ENCODE measurements at regions not wholly inside any gene's neighbourhood (a gene's known extent, or its start where the extent isn't known, plus 50 kb on each side); places are given as distances from the start of the nearest gene placed in this dataset.

DNA sequence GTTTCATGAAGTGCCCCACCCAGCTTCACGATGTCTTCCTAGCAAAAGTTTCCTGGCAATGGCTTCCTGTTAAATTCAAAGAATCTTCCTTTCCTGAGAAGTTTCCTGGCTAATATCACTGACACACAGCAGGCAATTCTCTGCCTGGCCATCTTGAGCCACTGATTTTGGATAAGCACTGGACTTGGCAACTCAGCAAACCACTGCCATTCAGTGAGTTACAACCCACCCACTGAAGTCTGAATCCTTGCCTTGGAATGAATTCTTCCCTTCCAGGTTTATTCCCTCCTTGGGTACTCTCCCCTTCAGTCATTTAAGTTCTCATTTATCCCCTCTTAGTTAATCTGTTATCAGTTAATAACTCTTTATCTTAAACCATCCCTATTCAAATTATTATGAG lies 426.0 kb downstream of the MBD2 start:
- 60% methylated on average over 1 of the region's 1 CpG for WGBS (ENCODE audit: insufficient coverage)
- no peaks in the 10 kb centered on the region for H3K36me3 ChIP-seq (ENCODE audit: control insufficient read depth in 2 of 2, extremely low read depth in 1 of 2, insufficient read depth in 1 of 2, low read length in 1 of 2)
- POLR2A ChIA-PET: no interaction called here
- H3K27ac ChIP-seq (ENCODE audit: low read length): no peak overlapping the region
- H3K9me3 ChIP-seq: no peaks in the 10 kb centered on the region
- H3K4me3 ChIP-seq (ENCODE audit: control insufficient read depth in 1 of 2, extremely low read depth in 1 of 2, low read length in 1 of 2): no peak overlapping the region
- no peak overlapping the region for H3K27ac Mint-ChIP-seq
- no peaks in the 10 kb centered on the region for H3K4me1 Mint-ChIP-seq
- CTCF ChIA-PET: no interaction called here
- peaks cover 3 to 17% (median 8%) of the 10 kb centered on the region in 3 donors for H3K9me3 Mint-ChIP-seq
- H3K4me3 Mint-ChIP-seq: no peak overlapping the region
- ATAC-seq (replicated peaks in 1 of 4): no peak
- no peaks in the 10 kb centered on the region for H3K36me3 Mint-ChIP-seq
- no peak for DNase-seq
- H3K27me3 ChIP-seq (replicated peaks in 1 of 2; ENCODE audit: control insufficient read depth in 2 of 2, extremely low read depth in 1 of 2, insufficient read depth in 2 of 2, low read length in 1 of 2): no peaks in the 10 kb centered on the region
- no peaks in the 10 kb centered on the region for H3K27me3 Mint-ChIP-seq
- H3K4me1 ChIP-seq (ENCODE audit: control insufficient read depth in 1 of 2, extremely low read depth in 1 of 2, insufficient read depth in 2 of 2, low read length in 2 of 2): no peaks in the 10 kb centered on the region

GRCh38 chr18:53797998-53798495 lies 426.4 kb downstream of the MBD2 start:
- no peaks in the 10 kb centered on the region for H3K36me3 ChIP-seq (ENCODE audit: control insufficient read depth in 2 of 2, extremely low read depth in 1 of 2, insufficient read depth in 1 of 2, low read length in 1 of 2)
- H3K4me1 ChIP-seq (ENCODE audit: control insufficient read depth in 1 of 2, extremely low read depth in 1 of 2, insufficient read depth in 2 of 2, low read length in 2 of 2): no peaks in the 10 kb centered on the region
- no peaks in the 10 kb centered on the region for H3K36me3 Mint-ChIP-seq
- H3K27me3 ChIP-seq (replicated peaks in 1 of 2; ENCODE audit: control insufficient read depth in 2 of 2, extremely low read depth in 1 of 2, insufficient read depth in 2 of 2, low read length in 1 of 2): no peaks in the 10 kb centered on the region
- POLR2A ChIA-PET: no interaction called here
- CTCF ChIA-PET: no interaction called here
- ATAC-seq (replicated peaks in 1 of 4): no peak
- H3K27ac Mint-ChIP-seq: no peak overlapping the region
- H3K4me3 Mint-ChIP-seq: no peak overlapping the region
- H3K27me3 Mint-ChIP-seq: no peaks in the 10 kb centered on the region
- no peaks in the 10 kb centered on the region for H3K4me1 Mint-ChIP-seq
- WGBS (ENCODE audit: insufficient coverage): no CpG with 5 or more reads among the region's 2 CpGs
- H3K9me3 Mint-ChIP-seq: peaks cover 3 to 13% (median 4%) of the 10 kb centered on the region in 3 donors
- no peak overlapping the region for H3K27ac ChIP-seq (ENCODE audit: low read length)
- no peak overlapping the region for H3K4me3 ChIP-seq (ENCODE audit: control insufficient read depth in 1 of 2, extremely low read depth in 1 of 2, low read length in 1 of 2)
- DNase-seq: no peak
- H3K9me3 ChIP-seq: no peaks in the 10 kb centered on the region

DNA sequence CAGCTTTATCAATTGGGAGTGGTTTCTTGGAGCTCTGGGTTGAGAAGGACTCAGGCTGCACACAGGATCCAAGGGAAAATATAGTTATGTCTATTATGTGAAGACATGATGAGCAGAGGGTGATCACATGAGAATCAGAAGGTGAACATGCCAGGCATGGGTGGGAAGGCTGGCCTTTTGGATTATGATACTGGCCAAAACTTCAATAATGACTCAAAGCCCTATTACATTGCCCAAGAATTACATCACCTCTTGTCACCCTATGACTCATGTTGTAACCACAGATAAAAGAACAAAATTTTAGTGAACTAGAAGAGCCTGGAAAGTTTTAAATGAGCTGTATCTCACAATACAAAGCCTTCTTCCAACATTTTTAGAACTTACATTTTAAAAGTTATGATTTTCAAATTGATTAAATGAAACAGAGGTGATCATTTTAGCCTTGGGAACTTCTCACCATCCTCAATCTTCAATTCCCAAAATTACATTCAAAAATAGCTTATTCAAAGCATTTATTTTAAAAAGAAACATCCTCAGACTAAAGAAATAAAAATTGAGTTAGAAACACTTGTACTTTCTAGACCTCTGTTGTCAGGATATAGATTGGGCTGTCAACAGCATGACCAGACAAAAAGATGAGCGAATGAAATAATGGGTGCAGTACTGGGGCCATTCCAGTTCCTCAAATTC lies 428.3 kb downstream of the MBD2 start:
- ChIA-PET POLR2A (no interaction called here), CTCF (no interaction called here)
- Mint-ChIP-seq H3K4me3 (no peak overlapping the region), H3K27me3 (no peaks in the 10 kb centered on the region), H3K36me3 (no peaks in the 10 kb centered on the region), H3K4me1 (no peaks in the 10 kb centered on the region), H3K27ac (no peak overlapping the region), H3K9me3 (peaks cover 3 to 16% (median 10%) of the 10 kb centered on the region in 3 donors)
- no peaks in the 10 kb centered on the region for H3K27me3 ChIP-seq (replicated peaks in 1 of 2; ENCODE audit: control insufficient read depth in 2 of 2, extremely low read depth in 1 of 2, insufficient read depth in 2 of 2, low read length in 1 of 2)
- H3K4me1 ChIP-seq (ENCODE audit: control insufficient read depth in 1 of 2, extremely low read depth in 1 of 2, insufficient read depth in 2 of 2, low read length in 2 of 2): no peaks in the 10 kb centered on the region
- H3K36me3 ChIP-seq (ENCODE audit: control insufficient read depth in 2 of 2, extremely low read depth in 1 of 2, insufficient read depth in 1 of 2, low read length in 1 of 2): no peaks in the 10 kb centered on the region
- no peak overlapping the region for H3K27ac ChIP-seq (ENCODE audit: low read length)
- WGBS (ENCODE audit: insufficient coverage): no CpG with 5 or more reads among the region's 1 CpG
- DNase-seq: no peak
- ATAC-seq (replicated peaks in 1 of 4): no peak
- H3K9me3 ChIP-seq: no peaks in the 10 kb centered on the region
- no peak overlapping the region for H3K4me3 ChIP-seq (ENCODE audit: control insufficient read depth in 1 of 2, extremely low read depth in 1 of 2, low read length in 1 of 2)

GRCh38 chr18:53795610-53796009 lies 428.9 kb downstream of the MBD2 start:
- Histone ChIP-seq H3K27ac (ENCODE audit: low read length) (no peak overlapping the region), H3K36me3 (ENCODE audit: control insufficient read depth in 2 of 2, extremely low read depth in 1 of 2, insufficient read depth in 1 of 2, low read length in 1 of 2) (no peaks in the 10 kb centered on the region), H3K9me3 (no peaks in the 10 kb centered on the region), H3K4me3 (ENCODE audit: control insufficient read depth in 1 of 2, extremely low read depth in 1 of 2, low read length in 1 of 2) (no peak overlapping the region), H3K4me1 (ENCODE audit: control insufficient read depth in 1 of 2, extremely low read depth in 1 of 2, insufficient read depth in 2 of 2, low read length in 2 of 2) (no peaks in the 10 kb centered on the region), H3K27me3 (replicated peaks in 1 of 2; ENCODE audit: control insufficient read depth in 2 of 2, extremely low read depth in 1 of 2, insufficient read depth in 2 of 2, low read length in 1 of 2) (no peaks in the 10 kb centered on the region)
- DNase-seq (no peak), ATAC-seq (replicated peaks in 1 of 4) (no peak)
- H3K27me3 Mint-ChIP-seq: no peaks in the 10 kb centered on the region
- peaks cover 3 to 12% (median 10%) of the 10 kb centered on the region in 3 donors for H3K9me3 Mint-ChIP-seq
- H3K36me3 Mint-ChIP-seq: no peaks in the 10 kb centered on the region
- ChIA-PET POLR2A (no interaction called here), CTCF (no interaction called here)
- no peak overlapping the region for H3K4me3 Mint-ChIP-seq
- H3K4me1 Mint-ChIP-seq: no peaks in the 10 kb centered on the region
- no peak overlapping the region for H3K27ac Mint-ChIP-seq

DNA sequence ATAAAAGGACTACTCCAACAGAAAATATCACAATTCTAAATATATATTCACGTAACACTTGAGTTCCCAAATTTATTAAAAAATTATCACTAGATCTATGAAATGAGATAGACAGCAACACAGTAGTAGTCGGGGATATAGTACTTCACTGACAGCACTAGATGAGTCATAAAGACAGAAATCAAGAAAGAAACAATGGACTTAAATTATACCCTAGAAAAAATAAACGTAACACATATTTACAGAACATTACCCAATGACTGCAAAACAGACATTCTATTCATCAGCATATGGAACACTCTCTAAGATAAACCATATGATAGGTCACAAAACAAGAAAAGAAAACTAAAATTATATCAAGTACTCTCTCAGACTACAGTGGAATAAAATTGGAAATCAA lies 429.4 kb downstream of the MBD2 start:
- H3K27me3 Mint-ChIP-seq: no peaks in the 10 kb centered on the region
- no peaks in the 10 kb centered on the region for H3K27me3 ChIP-seq (replicated peaks in 1 of 2; ENCODE audit: control insufficient read depth in 2 of 2, extremely low read depth in 1 of 2, insufficient read depth in 2 of 2, low read length in 1 of 2)
- CTCF ChIA-PET: no interaction called here
- no peaks in the 10 kb centered on the region for H3K36me3 ChIP-seq (ENCODE audit: control insufficient read depth in 2 of 2, extremely low read depth in 1 of 2, insufficient read depth in 1 of 2, low read length in 1 of 2)
- ATAC-seq (replicated peaks in 1 of 4) (no peak), DNase-seq (no peak)
- no peaks in the 10 kb centered on the region for H3K4me1 ChIP-seq (ENCODE audit: control insufficient read depth in 1 of 2, extremely low read depth in 1 of 2, insufficient read depth in 2 of 2, low read length in 2 of 2)
- no peaks in the 10 kb centered on the region for H3K9me3 ChIP-seq
- no peak overlapping the region for H3K27ac Mint-ChIP-seq
- H3K4me3 ChIP-seq (ENCODE audit: control insufficient read depth in 1 of 2, extremely low read depth in 1 of 2, low read length in 1 of 2): no peak overlapping the region
- H3K4me3 Mint-ChIP-seq: no peak overlapping the region
- no peaks in the 10 kb centered on the region for H3K36me3 Mint-ChIP-seq
- H3K4me1 Mint-ChIP-seq: no peaks in the 10 kb centered on the region
- peaks cover 0 to 11% (median 9%) of the 10 kb centered on the region in 3 donors for H3K9me3 Mint-ChIP-seq
- POLR2A ChIA-PET: no interaction called here
- no CpG with 5 or more reads among the region's 3 CpGs for WGBS (ENCODE audit: insufficient coverage)
- no peak overlapping the region for H3K27ac ChIP-seq (ENCODE audit: low read length)

GRCh38 chr18:53792762-53793161 lies 431.7 kb downstream of the MBD2 start:
- H3K36me3 ChIP-seq (ENCODE audit: control insufficient read depth in 2 of 2, extremely low read depth in 1 of 2, insufficient read depth in 1 of 2, low read length in 1 of 2): no peaks in the 10 kb centered on the region
- H3K9me3 Mint-ChIP-seq: peaks cover 0 to 13% (median 7%) of the 10 kb centered on the region in 3 donors
- POLR2A ChIA-PET: no interaction called here
- H3K4me3 Mint-ChIP-seq: no peak overlapping the region
- H3K4me3 ChIP-seq (ENCODE audit: control insufficient read depth in 1 of 2, extremely low read depth in 1 of 2, low read length in 1 of 2): no peak overlapping the region
- no peaks in the 10 kb centered on the region for H3K4me1 ChIP-seq (ENCODE audit: control insufficient read depth in 1 of 2, extremely low read depth in 1 of 2, insufficient read depth in 2 of 2, low read length in 2 of 2)
- DNase-seq (no peak), ATAC-seq (replicated peaks in 1 of 4) (no peak)
- no peak overlapping the region for H3K27ac ChIP-seq (ENCODE audit: low read length)
- H3K36me3 Mint-ChIP-seq: no peaks in the 10 kb centered on the region
- H3K4me1 Mint-ChIP-seq: no peaks in the 10 kb centered on the region
- H3K27ac Mint-ChIP-seq: no peak overlapping the region
- CTCF ChIA-PET: no interaction called here
- H3K27me3 Mint-ChIP-seq: no peaks in the 10 kb centered on the region
- no peaks in the 10 kb centered on the region for H3K27me3 ChIP-seq (replicated peaks in 1 of 2; ENCODE audit: control insufficient read depth in 2 of 2, extremely low read depth in 1 of 2, insufficient read depth in 2 of 2, low read length in 1 of 2)
- no peaks in the 10 kb centered on the region for H3K9me3 ChIP-seq
- WGBS (ENCODE audit: insufficient coverage): 100% methylated on average over 2 of the region's 4 CpGs

DNA sequence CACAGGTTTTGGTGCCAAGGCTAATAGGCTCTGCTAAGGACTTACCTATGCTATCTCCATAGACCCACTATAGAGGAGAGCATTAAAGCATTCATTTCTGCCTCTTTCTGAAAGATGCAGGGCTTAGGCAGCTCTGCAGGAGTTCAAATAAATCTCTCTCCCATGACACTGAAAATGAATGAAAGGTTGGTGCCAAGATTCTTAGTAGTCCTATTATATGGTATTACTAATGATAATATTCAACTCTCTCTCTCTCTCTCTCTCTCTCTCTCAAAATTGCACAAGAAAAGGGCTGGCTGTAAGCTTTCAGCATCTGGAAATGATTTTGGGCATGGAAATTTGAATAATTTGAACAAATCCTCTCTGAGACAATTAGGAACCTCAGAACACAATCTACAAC lies 433.7 kb downstream of the MBD2 start:
- Mint-ChIP-seq H3K27ac (no peak overlapping the region), H3K9me3 (peaks cover 0 to 13% (median 7%) of the 10 kb centered on the region in 3 donors), H3K4me3 (no peak overlapping the region), H3K36me3 (no peaks in the 10 kb centered on the region), H3K4me1 (no peaks in the 10 kb centered on the region), H3K27me3 (no peaks in the 10 kb centered on the region)
- no peaks in the 10 kb centered on the region for H3K27me3 ChIP-seq (replicated peaks in 1 of 2; ENCODE audit: control insufficient read depth in 2 of 2, extremely low read depth in 1 of 2, insufficient read depth in 2 of 2, low read length in 1 of 2)
- H3K27ac ChIP-seq (ENCODE audit: low read length): no peak overlapping the region
- no peak overlapping the region for H3K4me3 ChIP-seq (ENCODE audit: control insufficient read depth in 1 of 2, extremely low read depth in 1 of 2, low read length in 1 of 2)
- ATAC-seq (replicated peaks in 1 of 4): no peak
- ChIA-PET CTCF (no interaction called here), POLR2A (no interaction called here)
- H3K36me3 ChIP-seq (ENCODE audit: control insufficient read depth in 2 of 2, extremely low read depth in 1 of 2, insufficient read depth in 1 of 2, low read length in 1 of 2): no peaks in the 10 kb centered on the region
- no peak for DNase-seq
- H3K4me1 ChIP-seq (ENCODE audit: control insufficient read depth in 1 of 2, extremely low read depth in 1 of 2, insufficient read depth in 2 of 2, low read length in 2 of 2): no peaks in the 10 kb centered on the region
- no peaks in the 10 kb centered on the region for H3K9me3 ChIP-seq

Data from T-cell (primary cell).